Kidney (tissue), 13 donors: ENCODE measurements at regions not wholly inside any gene's neighbourhood (a gene's known extent, or its start where the extent isn't known, plus 50 kb on each side); places are given as distances from the start of the nearest gene placed in this dataset.

Experiments used
- DNase-seq, 5 donors: peaks; one replicate each; pipeline ENCODE4 v3.0.0-alpha.2; 2013 to 2020
- FAIRE-seq: peaks from 2 replicates; lab custom pipeline; 2012; peaks lifted over from hg19 to GRCh38; lab: Jason Lieb, UNC
- H3K27ac ChIP-seq, 2 donors: one replicate each; pipeline ENCODE4 v1.7.0; 2013; ENCODE audit warnings: low read depth in 2 of 2, low read length in 2 of 2, inconsistent platforms in 1 of 2
- H3K27me3 ChIP-seq: one replicate; pipeline ENCODE4 v1.7.1; 2013; ENCODE audit warnings: low read length, inconsistent platforms; ENCODE audit not compliant: control insufficient read depth, insufficient read depth
- H3K36me3 ChIP-seq, 3 donors: one replicate each; pipeline versions ENCODE4 v1.7.0 to v1.7.1; 2013; ENCODE audit warnings: low read length in 3 of 3, control low read depth in 1 of 3, inconsistent platforms in 1 of 3; ENCODE audit not compliant: insufficient read depth in 3 of 3, control insufficient read depth in 2 of 3
- H3K4me1 ChIP-seq, 3 donors: one replicate each; pipeline versions ENCODE4 v1.7.0 to v1.7.1; 2013; ENCODE audit warnings: low read length in 3 of 3, inconsistent platforms in 1 of 3, low read depth in 1 of 3; ENCODE audit not compliant: control insufficient read depth in 2 of 3, insufficient read depth in 2 of 3
- H3K4me3 ChIP-seq, 3 donors: one replicate each; pipeline versions ENCODE4 v1.7.0 to v1.8.1; 2013; ENCODE audit warnings: low read length in 3 of 3, control low read depth in 1 of 3, inconsistent platforms in 1 of 3
- H3K9ac ChIP-seq, 3 donors: one replicate each; pipeline versions ENCODE4 v1.7.0 to v1.7.1; 2013; ENCODE audit warnings: low read length in 3 of 3, control low read depth in 1 of 3, inconsistent platforms in 1 of 3
- H3K9me3 ChIP-seq, 3 donors: one replicate each; pipeline versions ENCODE4 v1.7.0 to v1.7.1; 2013; ENCODE audit warnings: low read length in 3 of 3, control low read depth in 1 of 3, inconsistent platforms in 1 of 3; ENCODE audit not compliant: control insufficient read depth in 2 of 3, insufficient read depth in 1 of 3
- CTCF ChIP-seq: IDR thresholded peaks from 3 replicates; pipeline ENCODE4 v1.5.1; 2012; ENCODE audit warnings: mild to moderate bottlenecking, moderate library complexity, borderline replicate concordance; ENCODE audit not compliant: insufficient read depth; ENCODE audit errors: extremely low read depth
- intact Hi-C: fragments of 100-400 bp; cut with DNase I; formaldehyde crosslinking; loops from one replicate; pipeline ENCODE4 v1.11.1; 2022
- donor health status: control.
- donor health status: control.
- donor health status: control.
- donor health status: control.
- donor health status: control.
- donor health status: DM: yes; HTN: yes; CAD: no.
- donor health status: Normal renal cell carcinoma (clear cell type).

GRCh38 chr17:45729294-45729907 lies 54.7 kb upstream of the CRHR1 start:
- no peak for TF ChIP-seq CTCF
- H3K9ac ChIP-seq: no peak overlapping the region
- H3K4me3 ChIP-seq: no peak overlapping the region
- no peaks in the 10 kb centered on the region for H3K27me3 ChIP-seq
- no peak for DNase-seq
- H3K4me1 ChIP-seq: no peaks in the 10 kb centered on the region
- intact Hi-C loops: no loop called here
- no peak for FAIRE-seq
- no peak overlapping the region for H3K27ac ChIP-seq
- H3K9me3 ChIP-seq: peaks cover 0 to 24% (median 4%) of the 10 kb centered on the region in 3 donors
- H3K36me3 ChIP-seq: no peaks in the 10 kb centered on the region

GRCh38 chr17:45730192-45730591 lies 53.9 kb upstream of the CRHR1 start:
- DNase-seq (no peak), FAIRE-seq (no peak)
- TF ChIP-seq CTCF: no peak
- H3K9me3 ChIP-seq: peaks cover 0 to 24% (median 4%) of the 10 kb centered on the region in 3 donors
- H3K9ac ChIP-seq: no peak overlapping the region
- no peaks in the 10 kb centered on the region for H3K36me3 ChIP-seq
- intact Hi-C loops: no loop called here
- H3K27ac ChIP-seq: no peak overlapping the region
- H3K27me3 ChIP-seq: no peaks in the 10 kb centered on the region
- H3K4me3 ChIP-seq: no peak overlapping the region
- no peaks in the 10 kb centered on the region for H3K4me1 ChIP-seq

- no peaks in the 10 kb centered on the region for H3K4me1 ChIP-seq
- no peak for TF ChIP-seq CTCF
- no peaks in the 10 kb centered on the region for H3K27me3 ChIP-seq
- FAIRE-seq: no peak
- DNase-seq: no peak
- H3K36me3 ChIP-seq: no peaks in the 10 kb centered on the region
- no peak overlapping the region for H3K9ac ChIP-seq
- no peak overlapping the region for H3K4me3 ChIP-seq
- intact Hi-C loops: no loop called here
- peaks cover 0 to 24% (median 4%) of the 10 kb centered on the region in 3 donors for H3K9me3 ChIP-seq
- H3K27ac ChIP-seq: no peak overlapping the region
Observed at GRCh38 chr17:45731459-45731858, 52.7 kb upstream of the CRHR1 start.

- intact Hi-C loops: no loop called here
- Histone ChIP-seq H3K4me1 (no peaks in the 10 kb centered on the region), H3K36me3 (no peaks in the 10 kb centered on the region), H3K9me3 (peaks cover 0 to 24% (median 4%) of the 10 kb centered on the region in 3 donors), H3K4me3 (no peak overlapping the region), H3K9ac (no peak overlapping the region), H3K27ac (no peak overlapping the region), H3K27me3 (no peaks in the 10 kb centered on the region)
- TF ChIP-seq CTCF: no peak
- DNase-seq (no peak), FAIRE-seq (no peak)
Observed at GRCh38 chr17:45732926-45733505, 51.1 kb upstream of the CRHR1 start.
